Fibroblast of lung (primary cell): ENCODE measurements at regions not wholly inside any gene's neighbourhood (a gene's known extent, or its start where the extent isn't known, plus 50 kb on each side); places are given as distances from the start of the nearest gene placed in this dataset.

ENCODE experiments used
- EZH2 ChIP-seq: IDR thresholded peaks from 2 replicates; pipeline ENCODE4 v1.5.1; 2012; ENCODE audit warnings: low read length, control low read depth, mild to moderate bottlenecking; ENCODE audit errors: missing control alignments
- TF ChIP-seq, protein P1 (sequence below), 2 donors: IDR thresholded peaks in 1 of 2; conservative IDR thresholded peaks in 1 of 2; 1 replicate in 1 of 2; 2 replicates in 1 of 2; pipeline ENCODE4 v1.5.1; 2011 to 2012; ENCODE audit warnings: low read length in 2 of 2, control low read depth in 1 of 2, inconsistent platforms in 1 of 2, low read depth in 1 of 2, mild to moderate bottlenecking in 1 of 2

DNA sequence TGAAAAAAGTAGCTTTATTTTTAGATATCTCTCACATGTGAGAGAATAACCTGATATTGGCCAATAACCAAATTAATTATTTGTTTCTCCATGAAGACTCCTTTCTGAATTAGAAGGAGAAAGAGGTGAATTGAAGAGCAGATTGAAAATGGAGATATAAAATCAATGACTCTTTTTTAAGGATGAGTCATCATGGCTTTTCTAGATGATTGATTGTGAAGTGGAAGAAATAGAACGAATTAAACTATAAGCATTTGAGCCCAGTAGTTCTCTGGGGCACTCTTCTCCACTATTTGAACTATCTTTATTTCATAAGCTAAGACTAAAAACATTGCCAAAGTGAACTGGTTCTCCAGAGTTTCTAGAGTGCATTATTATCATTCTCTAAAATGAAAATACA is 137.2 kb upstream of the EDNRA start:
- TF ChIP-seq, protein P1, sequence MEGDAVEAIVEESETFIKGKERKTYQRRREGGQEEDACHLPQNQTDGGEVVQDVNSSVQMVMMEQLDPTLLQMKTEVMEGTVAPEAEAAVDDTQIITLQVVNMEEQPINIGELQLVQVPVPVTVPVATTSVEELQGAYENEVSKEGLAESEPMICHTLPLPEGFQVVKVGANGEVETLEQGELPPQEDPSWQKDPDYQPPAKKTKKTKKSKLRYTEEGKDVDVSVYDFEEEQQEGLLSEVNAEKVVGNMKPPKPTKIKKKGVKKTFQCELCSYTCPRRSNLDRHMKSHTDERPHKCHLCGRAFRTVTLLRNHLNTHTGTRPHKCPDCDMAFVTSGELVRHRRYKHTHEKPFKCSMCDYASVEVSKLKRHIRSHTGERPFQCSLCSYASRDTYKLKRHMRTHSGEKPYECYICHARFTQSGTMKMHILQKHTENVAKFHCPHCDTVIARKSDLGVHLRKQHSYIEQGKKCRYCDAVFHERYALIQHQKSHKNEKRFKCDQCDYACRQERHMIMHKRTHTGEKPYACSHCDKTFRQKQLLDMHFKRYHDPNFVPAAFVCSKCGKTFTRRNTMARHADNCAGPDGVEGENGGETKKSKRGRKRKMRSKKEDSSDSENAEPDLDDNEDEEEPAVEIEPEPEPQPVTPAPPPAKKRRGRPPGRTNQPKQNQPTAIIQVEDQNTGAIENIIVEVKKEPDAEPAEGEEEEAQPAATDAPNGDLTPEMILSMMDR (conservative IDR thresholded peaks at IDR 0.05 in 1 of 2, IDR thresholded peaks at IDR 0.05 in 1 of 2; ENCODE audit: low read depth in 1 of 2, low read length in 2 of 2), result no peak
- TF ChIP-seq EZH2, result no peak
